GM19324 (cell line): ENCODE measurements at regions not wholly inside any gene's neighbourhood (a gene's known extent, or its start where the extent isn't known, plus 50 kb on each side); places are given as distances from the start of the nearest gene placed in this dataset.
A peak's percentile ranks its signal among the peaks of the same experiment; 100 is the strongest.

Experiments
- ATAC-seq: cut with Tn5 transposase; IDR thresholded peaks from one replicate; pipeline ENCODE4 v1.9.1; 2021; ENCODE audit warnings: mild to moderate bottlenecking, moderate library complexity; ENCODE audit not compliant: unreplicated experiment, low FRiP score

DNA sequence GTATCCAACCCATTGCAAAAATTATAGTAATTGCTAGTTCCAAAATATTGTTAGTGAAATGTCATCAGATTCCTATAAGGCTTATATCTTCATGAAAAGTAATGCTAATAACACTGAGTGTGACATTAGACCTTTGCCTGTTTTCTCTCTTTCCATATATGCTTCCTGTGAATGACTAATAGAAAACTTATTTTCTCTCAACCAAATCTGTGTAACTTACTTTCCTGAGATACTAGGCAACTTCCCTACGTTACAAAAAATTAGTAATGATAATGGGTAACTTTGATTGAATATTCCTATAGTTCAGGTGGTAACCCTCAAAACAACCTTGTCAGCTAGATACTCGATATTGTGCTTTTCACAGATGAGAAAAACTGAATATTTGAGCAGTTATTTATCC is 124.2 kb upstream of the HNRNPU start:
- ATAC-seq = no peak

DNA sequence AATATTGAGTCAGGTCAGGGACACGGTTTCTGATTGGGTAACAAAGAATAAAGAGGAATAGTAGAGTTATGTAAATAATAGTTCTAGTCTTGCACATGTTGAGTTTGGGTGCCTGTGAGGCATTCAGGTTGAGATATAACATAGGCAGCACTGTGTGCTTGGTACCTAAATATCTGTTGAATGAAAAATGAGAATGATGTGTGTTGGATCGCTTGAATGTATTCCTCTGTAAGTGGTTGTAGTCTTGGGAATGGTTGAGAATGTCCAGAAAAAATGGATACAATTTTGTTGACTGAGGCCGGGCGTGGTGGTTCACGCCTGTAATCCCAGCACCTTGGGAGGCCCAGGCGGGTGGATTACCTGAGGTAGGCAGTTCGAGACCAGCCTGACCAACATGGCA is 116.3 kb upstream of the HNRNPU start:
- no peak for ATAC-seq

DNA sequence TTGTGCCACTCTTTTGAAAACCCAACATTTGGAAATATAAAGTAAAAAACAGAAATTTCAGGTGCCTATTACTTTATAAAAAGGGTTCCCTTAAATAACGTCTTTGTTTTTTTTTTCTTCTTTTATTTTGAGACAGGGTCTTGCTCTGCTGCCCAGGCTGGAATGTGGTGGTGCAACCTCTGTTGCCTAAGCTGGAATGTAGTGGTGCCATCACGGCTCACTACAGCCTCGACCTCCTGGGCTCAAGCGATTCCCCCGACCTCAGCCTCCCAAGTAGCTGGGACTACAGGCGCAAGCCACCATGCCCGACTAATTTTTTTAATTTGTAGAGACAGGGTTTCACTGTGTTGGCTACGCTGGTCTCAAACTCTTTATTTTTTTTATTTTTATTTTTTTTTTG is 110.2 kb upstream of the HNRNPU start:
- no peak for ATAC-seq

DNA sequence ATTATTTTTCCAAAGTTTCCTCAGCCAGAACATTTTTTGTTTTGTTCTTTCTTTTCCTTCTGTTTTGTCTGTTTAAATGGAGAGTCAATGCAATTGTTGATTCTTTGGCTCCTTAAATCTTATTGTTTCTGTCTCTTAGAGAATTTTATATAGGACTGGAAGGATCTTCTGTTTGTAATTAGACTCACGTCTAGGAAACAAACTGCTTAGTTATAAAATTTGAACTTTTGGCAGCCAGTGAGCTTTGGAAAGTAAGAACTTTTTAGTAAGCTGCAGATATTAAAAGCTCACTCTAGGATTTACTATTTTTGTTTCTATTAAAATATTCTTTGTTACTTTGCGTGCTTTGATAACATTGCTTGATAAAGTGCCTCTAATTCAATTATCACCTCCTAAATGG is 109.8 kb upstream of the HNRNPU start:
- ATAC-seq = no peak

DNA sequence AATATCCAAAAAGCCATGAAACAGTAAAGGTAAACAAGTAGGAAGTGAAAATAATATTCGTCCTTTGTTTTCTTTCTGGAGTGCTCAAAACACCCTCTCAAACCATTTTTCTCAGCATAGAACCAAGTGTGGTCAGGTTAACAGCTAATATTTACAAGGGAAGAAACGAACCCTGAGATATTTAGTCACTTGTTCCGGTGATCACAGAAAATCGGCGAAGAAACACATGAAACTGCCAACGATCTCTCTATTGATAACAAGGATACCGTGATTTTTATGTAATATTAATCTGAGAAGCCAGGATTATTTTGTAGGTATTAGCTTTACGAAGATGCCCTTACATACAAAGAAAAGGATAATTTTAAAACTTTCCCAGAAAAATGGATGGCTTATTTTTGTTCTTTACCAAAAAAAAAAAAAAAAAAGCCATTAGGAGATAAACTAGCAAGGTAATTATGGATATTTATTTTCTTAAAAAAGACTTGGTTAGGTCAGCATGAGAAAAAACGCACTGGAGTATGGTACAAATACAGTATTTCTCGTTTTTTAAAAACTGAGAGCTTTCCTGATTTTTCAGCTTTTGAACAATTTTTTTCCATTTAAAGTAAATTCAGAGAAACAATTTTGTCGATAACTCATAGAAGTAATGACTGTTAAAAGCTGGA is 107.3 kb upstream of the HNRNPU start:
- no peak for ATAC-seq

DNA sequence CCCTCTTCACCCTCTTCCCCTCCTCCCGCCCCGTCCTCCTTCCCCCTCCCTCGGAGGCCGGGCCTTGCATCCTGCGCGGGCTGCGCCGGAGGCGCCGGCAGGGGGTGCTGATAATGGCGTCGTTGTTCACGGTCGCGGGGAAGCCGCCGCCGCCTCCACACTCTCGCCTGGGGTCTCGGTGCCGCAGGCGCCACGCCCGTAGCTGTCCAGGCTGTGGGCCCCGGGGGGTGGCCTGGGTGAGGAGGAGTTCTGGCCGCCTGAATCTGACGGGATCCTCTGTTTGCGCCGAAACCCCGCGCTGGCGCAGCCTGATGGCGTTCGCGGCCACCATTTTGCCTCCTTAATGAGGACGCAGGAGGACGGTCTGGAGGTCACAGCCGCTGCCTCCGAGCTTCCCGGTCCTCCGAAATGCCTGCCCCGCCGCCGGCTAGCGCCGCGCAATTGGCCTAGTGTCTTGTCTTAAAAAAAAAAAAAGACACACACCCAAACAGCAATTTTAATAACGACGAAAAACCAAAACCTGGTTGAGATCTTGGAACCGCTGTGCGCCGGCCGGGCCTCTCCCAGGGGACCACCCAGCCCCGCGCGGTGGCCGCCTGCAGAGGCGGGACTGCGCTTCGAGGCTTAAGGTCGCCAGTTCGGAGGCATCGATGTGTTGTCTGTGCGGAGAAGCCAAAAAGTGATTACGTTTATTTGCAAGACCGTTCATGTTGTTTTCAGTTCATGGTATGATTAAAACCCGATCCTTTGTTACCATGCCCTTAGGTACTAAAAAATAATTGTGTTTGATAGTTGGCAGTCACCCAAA is 106.6 kb upstream of the HNRNPU start:
- ATAC-seq = peak; percentile 79

DNA sequence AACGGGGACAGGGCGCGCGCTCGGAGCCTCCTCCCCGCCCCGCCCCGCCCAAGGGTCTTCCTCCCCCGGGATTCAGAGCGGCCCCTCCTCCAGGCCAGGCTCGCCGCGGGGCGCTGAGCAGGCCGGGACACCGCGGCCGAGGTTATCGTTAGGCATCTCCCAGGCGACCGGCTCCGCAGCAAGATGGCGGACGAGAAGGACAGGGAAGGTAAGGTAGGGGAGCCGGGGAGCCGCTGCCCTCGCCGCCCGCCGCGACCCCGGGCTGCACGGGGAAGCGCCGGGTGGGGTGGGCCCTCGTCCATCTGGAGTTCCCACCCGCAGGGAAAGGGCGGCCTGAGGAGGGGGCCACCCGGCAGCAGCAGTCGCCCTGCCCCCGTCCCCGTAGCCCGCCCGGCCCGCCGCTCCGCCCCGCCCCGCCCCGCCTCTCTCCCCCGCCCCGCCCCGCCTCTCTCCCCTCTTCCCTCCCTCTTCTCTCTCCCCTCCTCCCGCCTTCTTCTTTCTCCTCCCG is 105.9 kb upstream of the HNRNPU start:
- ATAC-seq = peak; percentile 71

DNA sequence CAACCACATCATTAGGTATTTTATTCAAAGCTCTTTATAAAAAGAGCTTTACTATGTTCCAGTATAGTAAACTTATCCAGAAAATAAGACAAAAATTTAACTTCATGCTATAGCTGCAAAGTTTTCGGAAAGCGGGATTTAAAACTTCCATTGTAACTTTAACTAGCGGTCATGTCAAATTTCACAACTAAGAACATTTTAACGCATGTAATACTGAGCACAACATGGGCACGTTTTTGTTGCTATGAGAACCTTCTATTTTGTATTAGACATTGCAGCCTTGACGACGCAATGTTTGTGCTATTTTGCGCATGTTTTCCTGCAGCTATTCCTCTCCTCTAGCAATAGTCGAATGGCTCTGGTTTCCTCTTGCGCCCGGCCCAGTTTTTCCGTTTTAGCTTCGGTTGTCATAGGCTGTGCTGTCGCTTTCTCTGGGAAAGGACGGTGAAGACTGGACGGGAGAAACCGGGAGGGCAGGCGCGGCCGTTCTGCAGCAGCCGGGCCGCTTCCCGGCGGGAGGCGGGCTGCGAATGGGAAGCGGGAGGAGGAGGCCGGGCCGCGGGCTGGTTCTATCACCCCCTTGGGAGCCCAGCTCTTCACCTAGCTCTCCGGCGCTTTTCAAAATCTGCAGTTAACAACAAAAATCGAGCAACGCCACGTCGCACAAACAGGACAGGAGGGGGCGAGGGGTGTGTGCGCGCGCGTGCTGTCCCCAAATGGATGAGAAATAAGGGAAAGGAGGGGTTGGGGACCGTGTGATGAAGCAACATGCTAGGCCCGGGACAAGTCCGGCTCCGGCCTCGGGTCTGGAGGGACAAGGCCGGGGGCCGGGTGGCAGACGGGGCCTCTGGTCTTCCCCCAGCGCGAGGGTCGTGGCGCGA is 105.3 kb upstream of the HNRNPU start:
- ATAC-seq = peak; percentile 38

DNA sequence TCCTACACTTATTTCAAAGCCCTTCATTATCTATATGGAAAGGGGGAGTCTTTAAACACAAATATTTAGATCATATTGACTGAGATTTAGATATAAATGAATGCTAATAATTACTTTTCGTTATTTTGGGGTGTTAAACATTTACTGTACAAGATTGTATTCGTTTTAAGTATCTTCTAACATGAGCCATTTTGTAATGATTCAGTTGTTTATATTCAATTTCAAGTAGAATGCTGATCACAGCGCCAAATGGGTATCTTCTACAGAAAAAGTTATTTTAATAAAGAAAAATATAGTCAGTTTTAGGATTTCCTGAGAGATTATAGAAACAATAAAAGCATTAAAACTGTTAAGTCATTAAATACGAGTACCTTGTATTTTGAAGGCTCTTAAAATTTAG is 104.5 kb upstream of the HNRNPU start:
- ATAC-seq = no peak

DNA sequence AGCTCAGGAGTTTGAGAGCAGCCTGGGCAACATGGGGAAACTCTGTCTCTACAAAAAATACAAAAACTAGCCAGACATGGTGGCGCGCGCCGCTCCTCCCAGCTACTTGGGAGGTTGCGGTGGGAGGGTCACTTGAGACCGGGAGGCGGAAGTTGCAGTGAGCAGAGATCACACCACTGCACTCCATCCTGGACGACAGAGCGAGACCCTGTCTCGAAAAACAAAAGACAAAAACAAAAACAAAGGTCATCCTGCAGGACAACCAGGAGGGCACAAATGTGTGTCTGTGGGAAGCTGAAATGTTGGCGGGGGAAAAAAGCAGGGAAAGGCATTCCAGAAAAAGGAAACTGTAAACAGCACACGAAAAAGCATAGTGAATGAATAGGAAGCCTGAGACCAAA is 104.1 kb upstream of the HNRNPU start:
- no peak for ATAC-seq

DNA sequence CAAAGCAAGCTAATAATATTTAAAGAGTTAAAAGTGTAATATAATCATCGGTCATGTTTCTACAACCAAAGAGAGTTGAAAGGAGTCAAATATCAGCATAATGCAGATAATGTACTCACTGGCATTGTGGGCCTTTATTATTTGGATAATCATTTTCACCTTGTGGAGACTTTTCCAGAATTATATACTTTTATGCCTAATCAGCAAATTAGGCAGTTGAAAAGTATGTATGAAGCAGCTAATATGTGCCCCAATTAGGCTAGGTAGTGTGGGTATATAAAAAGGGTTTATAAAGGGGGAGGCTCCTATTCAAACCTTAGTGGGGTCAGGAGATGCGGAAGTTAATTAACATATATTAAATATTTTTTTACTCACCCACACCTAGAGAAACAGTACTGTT is 102.8 kb upstream of the HNRNPU start:
- no peak for ATAC-seq

DNA sequence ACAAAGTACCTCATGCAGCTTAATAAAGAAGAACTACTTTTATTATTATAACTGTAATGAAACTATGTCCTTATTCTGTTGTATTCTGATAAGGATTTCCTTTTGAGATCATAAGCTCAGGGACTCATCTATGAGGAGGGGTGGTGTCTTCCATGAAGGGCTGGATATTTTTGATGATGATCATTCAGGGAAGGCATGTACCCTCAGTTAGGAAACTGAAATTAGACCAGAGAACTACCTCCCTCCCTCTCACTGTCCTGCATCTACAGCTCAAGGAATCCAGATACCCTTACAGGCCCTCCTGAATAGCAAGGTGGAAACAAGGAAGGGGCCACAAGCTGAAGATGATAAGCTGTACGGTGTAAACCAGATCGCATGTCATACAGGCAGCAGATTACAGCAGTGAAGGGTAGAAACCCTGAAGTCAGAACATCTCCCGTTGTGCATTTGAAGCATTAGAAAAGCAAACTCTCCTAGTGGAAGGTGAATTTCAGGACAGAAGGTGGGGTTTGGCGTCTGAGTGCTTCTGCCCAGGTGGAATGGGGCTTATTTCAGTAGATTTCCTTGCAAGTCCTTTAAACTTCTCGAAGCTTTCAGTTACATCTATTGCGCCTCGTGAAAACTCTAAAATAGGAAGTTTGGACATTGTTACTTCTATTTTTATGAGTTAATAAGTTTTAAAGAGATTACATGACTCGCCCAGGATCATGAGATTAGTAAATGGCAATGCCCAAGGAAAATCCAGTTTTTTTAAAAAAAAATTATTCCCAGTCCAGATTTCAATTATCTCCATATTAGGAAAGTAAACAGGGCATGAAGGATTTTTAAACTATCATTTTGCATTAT is 101.1 kb upstream of the HNRNPU start:
- no peak for ATAC-seq

DNA sequence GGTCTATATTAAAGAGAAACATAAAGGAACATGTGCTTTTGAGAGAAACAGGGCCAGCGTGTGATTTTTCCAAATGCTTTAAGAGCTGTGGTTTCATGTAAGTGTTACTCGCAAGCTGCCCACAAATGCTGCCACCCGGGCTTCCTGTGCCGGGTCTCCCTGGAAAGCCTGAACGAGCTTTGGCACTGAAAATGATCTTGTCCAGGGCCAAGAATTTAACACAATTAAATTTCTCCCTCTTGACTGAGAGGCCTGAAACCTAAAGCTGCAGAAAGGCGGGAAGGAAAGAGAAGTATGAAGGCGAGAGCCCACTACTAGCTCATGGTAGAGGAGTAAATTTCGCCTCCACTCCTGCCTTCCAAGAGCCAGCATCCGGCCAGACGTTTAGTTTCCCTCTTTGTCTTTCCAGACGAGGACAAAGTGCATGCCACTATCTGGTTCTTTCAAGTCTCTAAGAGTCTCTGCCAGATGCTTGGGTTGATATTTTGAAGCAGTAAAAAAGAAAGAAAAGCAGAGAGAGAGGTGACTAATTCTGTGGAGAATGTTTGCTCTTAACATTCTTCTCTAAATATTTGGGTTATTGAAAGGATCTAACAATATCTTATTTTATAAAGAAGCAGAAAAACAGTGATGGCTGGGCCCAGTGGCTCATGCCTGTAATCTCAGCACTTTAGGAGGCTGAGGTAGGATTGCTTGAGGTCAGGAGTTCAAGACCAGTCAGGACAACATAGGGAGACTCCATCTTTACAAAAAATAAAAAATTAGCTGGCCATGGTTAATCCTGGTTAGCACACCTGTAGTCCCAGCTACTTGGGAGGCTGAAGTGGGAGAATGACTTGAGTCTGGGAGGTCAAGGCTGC is 100.0 kb upstream of the HNRNPU start:
- ATAC-seq = no peak

DNA sequence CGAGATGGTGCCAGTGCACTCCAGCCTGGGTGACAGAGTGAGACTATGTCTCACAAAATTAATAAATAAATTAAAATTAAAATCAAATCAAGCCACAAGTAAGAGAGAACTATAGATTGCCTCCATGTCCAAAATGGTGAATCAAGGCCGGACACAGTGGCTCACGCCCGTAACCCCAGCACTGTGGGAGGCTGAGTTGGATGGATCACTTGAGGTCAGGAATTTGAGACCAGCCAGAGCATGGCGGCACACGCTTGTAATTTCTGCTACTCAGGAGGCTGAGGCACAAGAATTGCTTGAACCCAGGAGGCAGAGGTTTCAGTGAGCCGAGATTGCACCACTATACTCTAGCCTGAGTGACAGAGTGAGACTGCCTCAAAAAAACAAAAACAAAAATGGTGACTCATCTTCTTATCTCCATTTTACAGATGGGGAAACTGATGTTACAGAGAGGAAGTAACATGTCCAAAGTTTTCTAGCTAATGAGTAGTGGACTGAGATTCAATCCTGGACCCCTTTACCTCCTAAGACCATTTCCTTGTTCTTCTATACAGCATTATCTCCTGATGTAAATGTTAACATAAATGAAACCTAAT is 99.0 kb upstream of the HNRNPU start:
- no peak for ATAC-seq

DNA sequence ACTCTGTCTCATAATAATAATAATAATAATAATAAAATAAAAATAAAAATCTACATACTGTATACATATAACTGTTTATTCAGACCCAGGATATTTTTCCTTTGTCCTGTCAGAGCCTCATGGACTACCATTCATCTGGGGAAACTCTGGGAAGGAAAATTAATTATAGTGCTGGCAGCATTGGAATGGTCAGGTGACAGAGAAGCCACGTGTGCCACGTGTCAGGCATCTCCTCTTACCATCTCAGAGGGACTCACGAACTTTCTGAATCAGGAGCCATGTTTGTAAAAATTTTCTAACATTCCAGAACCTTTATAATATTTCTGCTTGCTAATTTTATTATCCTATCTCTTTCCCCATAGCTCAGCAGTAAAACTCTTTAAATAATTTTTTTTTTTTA is 97.8 kb upstream of the HNRNPU start:
- ATAC-seq = no peak

DNA sequence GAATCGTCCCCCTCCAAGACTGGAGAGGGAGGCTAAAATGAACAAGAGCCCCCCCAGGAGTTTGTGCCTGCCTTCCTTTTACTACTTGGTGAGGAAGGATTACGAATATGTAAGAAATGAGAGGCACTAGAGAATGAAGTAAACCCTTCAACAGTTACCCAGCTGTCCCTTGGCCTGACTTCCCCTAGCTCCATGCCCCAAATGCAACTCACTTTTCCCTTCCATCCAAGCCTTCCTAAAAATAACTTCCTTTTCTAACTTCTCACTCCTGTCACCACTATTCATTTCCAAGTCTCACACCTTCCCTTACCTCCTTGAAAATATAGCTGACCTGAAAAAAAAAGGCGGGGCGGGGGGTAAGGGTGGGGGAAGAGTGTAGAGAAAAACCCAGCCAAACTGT is 96.6 kb upstream of the HNRNPU start:
- ATAC-seq = no peak

DNA sequence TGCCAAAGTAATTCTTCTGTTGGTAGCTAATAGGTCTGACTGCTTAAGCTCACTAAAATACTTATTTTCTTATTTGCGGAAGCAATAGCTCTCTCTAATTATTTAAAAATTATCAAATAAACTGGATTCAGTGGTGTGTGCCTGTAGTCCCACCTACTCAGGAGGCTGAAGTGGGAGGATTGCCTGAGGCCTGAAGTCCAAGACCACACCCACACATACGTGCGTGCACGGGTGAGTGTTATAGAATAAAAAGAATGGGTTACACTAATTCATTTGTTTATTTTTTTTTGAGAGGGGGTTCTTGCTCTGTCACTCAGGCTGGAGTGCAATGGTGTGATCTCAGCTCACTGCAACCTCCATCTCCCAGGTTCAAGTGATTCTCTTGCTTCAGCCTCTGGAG is 94.2 kb upstream of the HNRNPU start:
- no peak for ATAC-seq

DNA sequence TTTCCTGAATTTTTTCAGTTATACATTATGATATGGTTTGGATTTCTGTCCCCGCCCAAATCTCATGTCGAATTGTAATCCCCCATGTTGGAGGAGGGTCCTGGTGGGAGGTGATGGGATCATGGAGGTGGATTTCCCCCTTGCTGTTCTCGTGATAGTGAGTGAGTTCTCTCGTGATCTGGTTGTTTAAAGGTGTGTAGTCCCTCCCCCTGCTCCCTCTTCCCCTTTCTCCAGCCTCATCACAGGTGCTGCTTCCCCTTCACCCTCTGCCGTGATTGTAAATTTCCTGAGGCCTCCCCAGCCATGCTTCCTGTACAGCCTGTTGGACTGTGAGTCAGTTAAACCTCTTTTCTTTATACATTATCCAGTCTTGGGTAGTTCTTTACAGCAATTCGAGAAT is 93.2 kb upstream of the HNRNPU start:
- ATAC-seq = no peak

DNA sequence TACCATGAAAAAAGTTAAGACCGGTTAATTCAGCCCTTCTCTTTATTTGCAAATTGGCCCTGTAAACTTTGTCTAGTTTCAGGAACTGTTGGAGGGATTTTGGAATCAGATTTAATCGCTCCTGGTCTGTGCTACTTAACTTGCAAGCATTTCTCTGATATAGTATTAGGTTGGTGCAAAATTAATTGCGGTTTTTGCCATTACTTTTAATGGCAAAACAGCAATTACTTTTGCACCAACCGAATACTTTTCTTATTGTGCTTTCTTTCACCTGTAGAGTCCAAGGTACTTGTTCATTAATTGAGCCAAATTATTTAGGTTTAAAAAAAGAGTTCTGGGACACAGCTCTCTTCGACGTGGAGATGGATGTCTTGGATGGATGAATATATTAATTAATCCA is 92.8 kb upstream of the HNRNPU start:
- ATAC-seq = no peak
